ENCODE measurements at regions not wholly inside any gene's neighbourhood (a gene's known extent, or its start where the extent isn't known, plus 50 kb on each side); places are given as distances from the start of the nearest gene placed in this dataset.
"Not testable (repeated sequence)": the region's sequence is repeated elsewhere in the genome, so short reads cannot be mapped to it uniquely, and the experiment has no call there.

DNA sequence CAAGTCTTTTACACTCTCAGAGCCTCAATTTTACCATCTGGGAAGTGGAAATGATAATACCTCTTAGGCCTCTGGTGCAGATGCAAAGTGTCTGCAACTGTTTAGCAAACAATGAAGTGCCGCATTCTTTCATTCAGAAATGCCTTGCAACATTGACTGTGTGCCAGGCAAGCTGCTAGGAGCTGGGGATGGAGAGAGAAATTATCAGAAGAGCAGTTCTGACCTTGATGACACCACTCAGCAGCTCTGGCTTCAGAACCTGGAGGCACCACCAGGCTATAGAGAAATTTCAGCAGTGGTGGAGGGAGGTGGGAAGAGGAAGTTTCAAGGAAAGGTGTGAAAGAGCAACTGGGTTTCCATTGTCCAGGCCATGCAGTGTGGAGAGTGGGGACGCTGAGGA is 78.1 kb upstream of the HABP2 start:
- DNase-seq: no peak

DNA sequence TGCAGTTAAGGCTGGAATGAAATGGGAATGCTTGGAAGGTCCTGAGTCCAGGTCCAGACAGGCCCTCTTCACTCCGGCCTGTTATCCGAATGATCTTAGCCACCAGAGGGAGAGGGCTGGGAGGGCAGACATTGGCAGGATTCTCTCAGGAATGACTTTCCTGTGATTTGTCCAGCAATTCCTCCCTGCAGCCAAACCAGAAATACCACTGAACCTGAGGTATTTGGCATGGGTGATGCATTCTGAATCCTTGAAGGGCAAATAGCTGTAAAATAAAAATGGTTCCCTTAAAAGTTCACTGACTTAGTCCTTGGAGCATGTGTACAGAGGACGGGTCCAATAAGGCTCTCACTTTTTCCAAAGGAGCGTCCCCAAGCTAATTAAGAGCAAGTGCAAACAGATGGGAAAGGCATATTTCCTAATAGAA is 77.5 kb upstream of the HABP2 start:
- no peak for DNase-seq

DNA sequence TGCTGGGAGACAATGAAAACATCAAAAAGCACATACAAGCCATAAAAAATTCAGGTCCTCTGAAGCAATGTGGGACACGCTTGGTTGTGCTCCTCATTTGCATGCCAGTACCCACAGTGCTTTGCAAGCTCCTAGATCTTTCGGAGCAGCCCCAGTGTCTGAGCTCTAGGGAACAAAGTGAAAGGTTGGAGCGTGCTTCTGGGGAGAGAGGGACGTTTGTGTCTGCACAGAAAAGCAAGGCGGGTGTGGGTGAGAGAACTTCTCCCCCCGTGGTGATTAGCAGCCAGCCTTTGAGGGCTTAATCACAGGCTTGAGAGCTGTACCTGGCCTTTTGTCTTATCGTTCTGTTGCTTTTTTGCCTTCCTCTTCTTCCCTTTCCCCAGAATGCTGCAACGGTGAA is 76.7 kb upstream of the HABP2 start:
- DNase-seq: no peak

GRCh38 chr10:113476673-113477072 is 76.2 kb upstream of the HABP2 start:
- DNase-seq: no peak

- DNase-seq: no peak
Measured at GRCh38 chr10:113477451-113477850, 75.4 kb upstream of the HABP2 start.

GRCh38 chr10:113479346-113480080 is 73.3 kb upstream of the HABP2 start:
- DNase-seq: no peak

DNA sequence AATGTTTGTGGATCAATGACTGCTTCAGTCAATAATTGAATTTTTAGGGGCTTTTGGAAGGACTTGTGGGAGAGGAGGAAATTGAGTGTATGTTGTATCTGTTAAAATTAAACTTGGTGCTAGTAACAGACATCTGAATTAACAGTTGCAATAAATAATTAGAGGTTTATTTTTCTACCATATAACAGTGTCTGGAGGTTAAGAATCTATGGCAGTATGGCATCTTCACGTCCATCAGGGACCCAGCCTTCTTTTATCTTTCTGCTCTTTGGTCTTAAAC is 72.8 kb upstream of the HABP2 start:
- no peak for DNase-seq

DNA sequence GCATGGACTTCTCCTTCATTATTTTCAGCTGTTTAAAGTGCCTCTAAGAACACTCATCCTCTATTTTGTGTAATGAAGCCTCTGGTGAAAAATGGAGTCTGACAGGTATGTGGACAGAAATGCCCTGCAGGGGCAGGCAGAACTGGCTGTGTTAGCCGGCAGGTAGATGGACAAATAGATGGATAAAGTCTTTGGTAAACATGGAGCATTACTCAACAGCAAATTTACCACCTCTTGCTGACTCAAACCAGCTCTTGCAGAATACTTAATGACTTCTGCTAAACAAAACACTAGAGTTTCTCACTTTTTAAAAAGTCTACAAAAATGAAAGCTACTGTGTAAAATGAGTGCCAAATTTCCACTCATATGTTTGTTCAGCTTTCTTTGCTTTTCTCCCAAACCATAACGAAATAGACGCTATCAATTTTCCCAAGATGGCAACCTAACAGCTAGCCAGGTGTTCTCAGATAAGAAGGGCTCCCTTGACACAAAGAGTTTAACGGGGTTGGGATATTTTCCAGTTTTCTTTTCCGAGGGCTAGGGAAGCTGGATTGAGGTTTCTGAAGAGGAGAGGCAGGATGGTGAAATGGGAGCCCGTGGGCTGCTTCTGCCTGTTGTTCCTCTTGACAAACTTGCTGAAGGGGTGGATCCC is 71.9 kb upstream of the HABP2 start:
- DNase-seq: no peak

- DNase-seq: no peak
Measured at GRCh38 chr10:113484487-113484886, 68.4 kb upstream of the HABP2 start.

DNA sequence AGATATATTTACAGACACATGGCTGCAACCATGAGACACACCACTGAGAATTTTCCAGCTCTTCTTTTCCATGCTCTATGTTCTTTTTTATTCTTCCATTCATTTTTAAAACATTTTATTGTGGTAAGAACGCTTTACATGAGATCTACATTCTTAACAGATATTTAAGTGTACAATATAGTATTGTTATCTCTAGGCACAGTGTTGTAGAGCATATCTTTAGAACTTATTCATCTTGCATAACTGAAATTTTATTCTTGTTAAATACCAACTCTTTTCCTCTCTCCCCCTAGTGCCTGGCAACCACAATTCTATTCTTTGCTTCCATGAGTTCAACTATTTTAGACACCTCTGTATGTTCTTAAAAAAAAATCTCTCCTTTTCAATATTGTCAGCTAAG is 67.1 kb upstream of the HABP2 start:
- no peak for DNase-seq

DNA sequence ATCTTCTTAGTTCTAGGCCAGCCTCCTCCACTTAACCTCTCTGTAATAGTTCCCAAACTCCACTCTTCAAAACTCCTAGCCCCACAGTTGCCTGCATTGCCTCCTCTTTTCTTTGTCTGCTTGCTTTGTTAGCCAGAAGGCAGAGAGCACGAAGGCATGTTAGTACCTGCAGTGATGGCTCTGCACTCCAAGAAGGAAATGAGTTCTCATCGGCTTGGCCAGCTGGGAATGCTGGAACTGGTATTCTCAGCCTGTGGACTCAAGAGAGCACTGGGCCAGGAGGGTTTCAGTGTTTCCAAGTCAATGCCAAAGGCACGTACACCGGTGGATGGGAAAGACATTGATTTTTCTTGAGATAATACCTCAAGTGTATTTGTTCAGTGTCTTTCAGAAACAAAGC is 66.3 kb upstream of the HABP2 start:
- DNase-seq: no peak

GRCh38 chr10:113487154-113487553 is 65.7 kb upstream of the HABP2 start:
- DNase-seq: no peak

GRCh38 chr10:113488186-113488585 is 64.7 kb upstream of the HABP2 start:
- no peak for DNase-seq

DNA sequence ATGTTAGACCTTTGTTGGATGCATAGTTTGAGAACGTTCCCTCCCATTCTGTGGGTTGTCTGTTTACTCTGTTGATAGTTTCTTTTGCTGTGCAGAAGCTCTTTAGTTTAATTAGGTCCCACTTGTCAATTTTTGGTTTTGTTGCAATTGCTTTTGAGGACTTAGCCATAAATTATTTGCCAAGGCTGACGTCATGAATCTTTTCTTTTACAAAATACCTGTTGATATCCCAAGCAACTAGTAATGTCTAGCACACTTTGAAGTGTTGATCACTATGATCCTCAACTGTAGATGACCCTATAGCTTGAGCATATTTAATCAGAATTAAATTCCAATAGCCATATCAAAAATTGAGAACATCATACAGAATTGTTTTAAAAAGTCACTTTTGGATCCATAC is 63.3 kb upstream of the HABP2 start:
- DNase-seq: not testable (repeated sequence)

GRCh38 chr10:113491967-113492565 is 60.8 kb upstream of the HABP2 start:
- DNase-seq: no peak

- no peak for DNase-seq
Measured at GRCh38 chr10:113493195-113493594, 59.7 kb upstream of the HABP2 start.

- no peak for DNase-seq
Measured at GRCh38 chr10:113493882-113494301, 59.0 kb upstream of the HABP2 start.

GRCh38 chr10:113494761-113495160 is 58.1 kb upstream of the HABP2 start:
- no peak for DNase-seq

GRCh38 chr10:113495553-113495952 is 57.3 kb upstream of the HABP2 start:
- no peak for DNase-seq

GRCh38 chr10:113496111-113497109 is 56.4 kb upstream of the HABP2 start:
- no peak for DNase-seq

DNA sequence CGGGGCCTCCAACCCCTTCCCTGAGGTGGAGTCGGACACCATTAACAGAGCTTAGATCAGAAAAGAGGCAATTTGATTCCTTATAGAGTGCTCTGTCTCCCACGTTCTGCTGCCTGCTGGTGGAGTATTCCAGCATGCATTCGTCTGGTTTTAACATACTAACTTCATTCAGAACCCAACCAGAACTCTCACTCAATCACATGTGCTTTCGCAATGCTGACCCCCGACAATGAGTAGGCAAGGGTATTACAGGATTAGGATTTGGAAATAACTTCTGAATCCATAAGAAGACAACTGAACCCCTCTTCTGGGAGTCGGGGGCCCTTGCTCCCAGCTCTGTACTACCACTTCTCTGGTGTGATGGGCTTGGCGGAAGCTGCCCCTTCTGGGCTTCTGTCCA is 55.7 kb upstream of the HABP2 start:
- no peak for DNase-seq

- no peak for DNase-seq
Measured at GRCh38 chr10:113498997-113499396, 53.9 kb upstream of the HABP2 start.

- DNase-seq: no peak
Measured at GRCh38 chr10:113499806-113500205, 53.0 kb upstream of the HABP2 start.
